ENCODE measurements at regions not wholly inside any gene's neighbourhood (a gene's known extent, or its start where the extent isn't known, plus 50 kb on each side); places are given as distances from the start of the nearest gene placed in this dataset.
"Not testable (repeated sequence)": the region's sequence is repeated elsewhere in the genome, so short reads cannot be mapped to it uniquely, and the experiment has no call there.

DNA sequence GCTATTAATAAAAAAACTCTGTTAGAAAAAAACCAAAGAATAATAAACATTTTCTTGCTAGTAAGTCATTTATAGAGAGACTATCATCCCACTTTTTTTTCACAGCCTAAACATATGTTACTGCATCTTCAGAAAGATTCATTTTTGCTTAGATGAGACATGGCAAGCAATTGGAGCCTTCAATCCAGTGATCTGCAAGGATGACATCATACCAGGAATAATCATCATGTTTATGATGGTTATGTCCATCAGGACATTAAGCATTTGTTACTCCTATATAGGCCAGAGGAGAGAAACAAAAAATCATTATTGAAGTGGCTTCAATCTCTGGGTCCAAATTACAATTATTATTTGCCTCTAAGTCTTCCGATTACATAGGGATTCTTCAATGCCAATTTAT lies 626.3 kb upstream of the CCNG1 start:
- no peak for DNase-seq

GRCh38 chr5:162816816-162817215 lies 620.6 kb upstream of the CCNG1 start:
- DNase-seq = no peak

GRCh38 chr5:162817364-162817763 lies 620.0 kb upstream of the CCNG1 start:
- no peak for DNase-seq

DNA sequence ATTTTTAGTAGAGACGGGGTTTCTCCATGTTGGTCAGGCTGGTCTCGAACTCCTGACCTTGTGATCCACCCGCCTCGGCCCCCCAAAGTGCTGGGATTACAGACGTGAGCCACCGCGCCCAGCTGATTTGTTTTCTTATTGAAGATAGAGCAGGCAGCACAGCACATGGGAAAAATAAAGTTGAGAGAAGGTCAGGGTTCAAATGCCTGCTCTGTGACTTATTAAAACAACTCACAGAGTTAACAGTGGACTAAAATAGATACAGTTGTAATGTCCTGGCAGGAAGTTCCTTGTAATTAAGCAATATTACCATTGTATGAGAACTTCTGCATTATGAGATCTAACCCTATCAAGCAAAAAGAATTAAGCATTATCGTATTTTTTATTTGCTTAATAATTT lies 615.7 kb upstream of the CCNG1 start:
- not testable (repeated sequence) for DNase-seq

GRCh38 chr5:162824360-162824759 lies 613.0 kb upstream of the CCNG1 start:
- no peak for DNase-seq

GRCh38 chr5:162837155-162837554 lies 600.2 kb upstream of the CCNG1 start:
- no peak for DNase-seq

- no peak for DNase-seq
Measured at GRCh38 chr5:162842727-162843126, 594.7 kb upstream of the CCNG1 start.

- DNase-seq = no peak
Measured at GRCh38 chr5:162852134-162852533, 585.3 kb upstream of the CCNG1 start.

- no peak for DNase-seq
Measured at GRCh38 chr5:162858770-162859169, 578.6 kb upstream of the CCNG1 start.

DNA sequence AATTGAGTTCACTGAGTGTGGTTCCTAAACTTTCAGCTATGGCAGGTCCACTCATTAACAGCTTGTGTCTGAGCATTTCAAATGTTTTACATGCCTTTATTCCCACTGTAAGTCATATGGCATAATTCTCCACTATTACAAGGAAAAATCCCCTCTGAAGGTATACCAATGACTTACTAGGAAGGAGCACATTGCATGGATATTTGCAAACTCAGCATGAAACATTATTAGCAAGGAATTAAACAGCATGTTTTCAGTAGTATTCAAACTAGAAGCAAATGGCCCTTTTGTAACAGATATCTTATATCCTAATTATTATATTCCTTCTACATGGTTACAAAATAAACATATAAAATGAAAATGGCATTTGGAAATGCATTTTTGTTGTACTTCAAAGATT lies 566.4 kb upstream of the CCNG1 start:
- DNase-seq = no peak

DNA sequence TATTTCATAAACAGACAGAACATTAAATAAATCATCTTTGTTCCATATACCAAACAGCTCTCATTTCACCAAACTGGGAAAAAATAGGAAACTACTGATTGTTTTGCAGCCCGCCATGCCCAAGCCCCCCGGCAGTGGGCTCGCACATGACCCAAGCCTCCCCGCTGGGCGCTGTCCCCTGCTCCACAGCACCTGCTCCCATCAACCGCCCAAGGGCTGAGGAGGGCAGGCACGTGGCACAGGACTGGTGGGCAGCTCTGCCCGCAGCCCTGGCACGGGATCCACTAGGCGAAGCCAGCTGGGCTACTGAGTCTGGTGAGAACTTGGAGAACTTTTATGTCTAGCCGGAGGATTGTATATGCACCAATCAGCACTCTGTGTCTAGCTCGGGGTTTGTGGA lies 554.8 kb upstream of the CCNG1 start:
- DNase-seq = no peak

DNA sequence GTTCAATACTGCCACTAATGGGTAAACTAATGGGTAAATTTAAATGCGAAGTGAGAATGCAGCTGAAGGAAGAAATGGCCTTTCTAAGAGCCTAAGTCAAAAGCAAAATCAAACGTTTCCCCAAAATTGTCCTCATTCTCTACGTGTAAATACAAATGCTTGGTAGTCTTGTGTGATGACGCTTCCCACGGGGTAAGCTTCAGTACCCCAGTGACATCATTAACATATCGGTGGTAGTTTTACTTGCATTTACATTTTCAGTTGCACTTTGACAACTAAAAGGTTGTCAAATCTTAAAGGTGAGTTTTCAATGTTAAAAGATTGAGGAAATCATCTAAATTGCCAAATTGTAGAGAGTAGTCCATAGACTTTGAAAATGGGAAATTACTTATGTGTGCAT lies 550.7 kb upstream of the CCNG1 start:
- DNase-seq = no peak

DNA sequence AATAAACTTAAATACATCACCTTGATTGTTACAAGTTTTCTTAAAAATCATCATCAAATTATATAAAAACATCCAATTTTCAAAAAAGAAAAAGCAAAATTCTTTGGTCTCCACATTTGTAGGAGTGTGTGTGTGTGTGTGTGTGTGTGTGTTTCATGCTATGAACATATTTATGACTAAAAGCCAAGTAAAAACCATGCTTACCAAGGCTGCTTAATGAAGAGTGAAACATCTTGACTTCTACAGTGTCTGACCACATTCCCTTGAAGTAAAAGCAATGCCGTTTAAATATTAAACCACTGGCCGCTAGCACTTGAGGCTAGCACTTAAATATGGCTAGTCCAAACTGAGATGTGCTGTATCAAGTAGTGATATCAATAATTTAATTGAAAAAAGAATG lies 549.1 kb upstream of the CCNG1 start:
- no peak for DNase-seq

- DNase-seq = no peak
Measured at GRCh38 chr5:162911873-162912272, 525.5 kb upstream of the CCNG1 start.

DNA sequence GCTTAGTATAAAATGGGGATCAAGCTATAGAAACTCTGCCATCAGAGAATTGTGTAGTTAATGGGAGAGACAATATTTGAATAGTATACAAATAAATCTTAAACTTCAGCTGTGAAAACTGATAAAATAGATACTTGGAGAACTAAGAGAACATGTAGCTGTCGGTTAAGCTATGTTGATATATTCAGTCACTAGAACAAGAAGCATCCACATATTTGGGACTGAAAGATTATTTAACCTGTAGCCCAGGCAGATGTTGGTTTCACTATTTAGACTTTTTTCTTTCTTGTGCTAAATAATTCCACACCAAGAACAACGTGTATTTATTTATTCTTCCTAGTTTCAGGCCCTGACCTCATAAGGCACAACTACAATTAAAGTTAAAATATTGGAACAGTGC lies 521.0 kb upstream of the CCNG1 start:
- no peak for DNase-seq

DNA sequence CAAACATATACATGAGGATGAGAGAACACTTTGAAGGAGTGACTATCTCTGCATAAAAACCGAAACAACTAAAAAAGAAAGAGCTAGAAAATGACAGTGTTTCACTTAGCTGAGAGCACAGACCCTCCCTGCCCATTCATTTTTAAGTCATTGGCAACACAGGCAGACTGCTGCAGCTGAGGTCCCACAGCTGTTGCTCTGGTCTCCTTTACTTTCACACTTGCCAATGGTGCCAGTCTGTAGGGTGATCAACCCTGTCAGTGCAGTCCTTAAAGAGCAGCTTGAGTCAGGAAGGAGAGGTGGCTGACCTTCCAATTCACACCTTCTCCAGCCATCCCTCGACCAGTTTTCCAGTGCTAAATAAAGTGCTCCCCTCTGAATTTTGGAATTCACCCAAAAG lies 508.3 kb upstream of the CCNG1 start:
- DNase-seq = no peak

GRCh38 chr5:162931501-162931900 lies 505.9 kb upstream of the CCNG1 start:
- DNase-seq = no peak

DNA sequence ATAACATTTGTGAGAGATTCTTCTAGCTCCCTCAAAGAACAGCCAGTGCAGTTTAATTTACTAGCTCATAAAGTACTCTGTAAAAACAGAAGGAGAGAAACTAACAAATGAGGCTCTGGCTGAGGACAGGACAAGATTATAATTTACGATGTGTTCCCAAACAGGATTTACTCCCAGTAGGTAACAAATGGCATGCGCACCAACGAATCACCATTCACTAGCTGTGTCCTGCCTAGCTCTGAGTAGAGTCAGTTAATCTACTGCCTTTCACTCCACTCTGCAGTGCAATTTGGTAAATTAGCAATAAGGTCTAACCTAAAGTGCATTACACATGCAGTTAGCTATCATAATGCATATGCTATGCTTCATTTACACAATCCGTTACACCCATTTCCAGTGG lies 497.4 kb upstream of the CCNG1 start:
- DNase-seq = no peak

- DNase-seq = no peak
Measured at GRCh38 chr5:162948677-162949076, 488.7 kb upstream of the CCNG1 start.

GRCh38 chr5:162956570-162956969 lies 480.8 kb upstream of the CCNG1 start:
- DNase-seq = no peak

DNA sequence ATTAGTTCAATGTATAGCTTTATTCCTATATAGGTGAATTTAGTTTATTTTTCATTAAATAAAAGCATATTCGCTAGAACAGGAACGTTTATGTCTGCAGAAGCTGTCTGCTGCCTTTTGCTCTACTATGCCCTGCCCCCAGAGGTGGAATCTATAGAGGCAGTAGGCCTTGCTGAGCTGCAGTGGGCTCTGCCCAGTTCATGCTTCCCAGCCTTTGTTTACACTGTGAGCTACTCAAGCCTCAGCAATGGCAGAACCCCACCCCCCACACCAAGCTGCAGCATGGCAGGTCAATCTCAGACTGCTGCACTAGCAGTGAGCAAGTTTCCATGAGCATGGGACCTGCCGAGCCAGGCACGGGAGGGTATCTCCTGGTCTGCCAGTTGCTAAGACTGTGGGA lies 473.3 kb upstream of the CCNG1 start:
- DNase-seq = not testable (repeated sequence)

- no peak for DNase-seq
Measured at GRCh38 chr5:162990063-162990462, 447.3 kb upstream of the CCNG1 start.

- DNase-seq = no peak
Measured at GRCh38 chr5:162990856-162991497, 446.4 kb upstream of the CCNG1 start.

DNA sequence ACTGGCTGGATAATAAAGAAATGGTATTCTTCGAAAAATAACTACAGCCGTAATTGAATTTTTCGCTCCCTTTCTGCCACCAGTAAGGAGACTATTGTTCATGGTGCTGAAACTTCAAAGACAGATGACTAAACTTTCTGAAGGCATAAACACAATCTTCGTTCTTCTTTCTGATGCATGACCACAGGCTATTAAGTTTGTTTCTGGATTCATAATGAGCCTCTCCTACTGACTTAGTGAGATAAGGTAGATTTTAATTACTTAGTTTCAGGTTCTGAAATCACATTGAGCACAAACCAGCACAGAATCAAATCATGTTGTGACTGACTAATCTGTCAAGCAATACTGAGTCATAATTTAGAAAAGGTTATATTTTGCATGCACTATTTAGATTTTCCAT lies 441.8 kb upstream of the CCNG1 start:
- DNase-seq = no peak

DNA sequence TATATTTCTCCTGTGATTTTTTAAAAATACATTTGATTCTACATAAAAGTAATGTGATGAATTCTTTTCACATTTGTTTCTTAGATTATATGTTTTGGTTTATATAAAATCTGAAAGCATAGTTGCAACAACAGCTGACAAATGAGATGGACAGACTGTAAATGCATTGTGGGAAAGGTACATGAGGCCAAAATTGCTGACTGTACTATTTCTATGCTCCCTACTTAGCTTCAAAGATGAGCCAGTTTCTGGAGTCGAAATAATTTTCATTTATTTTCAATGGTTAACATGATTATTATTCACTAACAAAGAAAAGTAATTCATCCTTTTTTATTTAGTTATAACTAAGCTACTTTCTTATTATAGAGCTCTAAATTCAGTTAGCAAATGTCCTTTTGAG lies 441.3 kb upstream of the CCNG1 start:
- DNase-seq = no peak

DNA sequence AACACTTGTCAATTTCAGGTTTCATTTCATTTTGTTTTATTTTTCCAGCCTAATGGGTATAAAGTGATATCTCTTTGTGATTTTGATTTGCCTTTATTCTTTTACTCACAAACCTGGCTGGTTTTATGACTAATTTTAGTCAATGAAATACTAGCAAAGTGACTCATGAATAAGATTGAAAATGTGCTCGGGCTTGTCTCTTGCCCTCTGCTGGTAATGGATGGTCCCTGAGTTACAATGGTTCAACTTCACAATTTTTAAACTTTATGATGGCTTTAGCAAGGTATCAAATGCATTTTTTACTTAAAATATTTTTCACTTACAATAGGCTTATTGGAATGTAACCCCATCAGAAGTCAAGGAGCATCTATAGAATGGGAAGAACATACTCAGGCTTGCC lies 431.4 kb upstream of the CCNG1 start:
- DNase-seq = no peak

Data from NCI-H510A treated with DMSO at 0.1 percent for 48 hours (cell line).